ENCODE measurements at regions not wholly inside any gene's neighbourhood (a gene's known extent, or its start where the extent isn't known, plus 50 kb on each side); places are given as distances from the start of the nearest gene placed in this dataset.

DNA sequence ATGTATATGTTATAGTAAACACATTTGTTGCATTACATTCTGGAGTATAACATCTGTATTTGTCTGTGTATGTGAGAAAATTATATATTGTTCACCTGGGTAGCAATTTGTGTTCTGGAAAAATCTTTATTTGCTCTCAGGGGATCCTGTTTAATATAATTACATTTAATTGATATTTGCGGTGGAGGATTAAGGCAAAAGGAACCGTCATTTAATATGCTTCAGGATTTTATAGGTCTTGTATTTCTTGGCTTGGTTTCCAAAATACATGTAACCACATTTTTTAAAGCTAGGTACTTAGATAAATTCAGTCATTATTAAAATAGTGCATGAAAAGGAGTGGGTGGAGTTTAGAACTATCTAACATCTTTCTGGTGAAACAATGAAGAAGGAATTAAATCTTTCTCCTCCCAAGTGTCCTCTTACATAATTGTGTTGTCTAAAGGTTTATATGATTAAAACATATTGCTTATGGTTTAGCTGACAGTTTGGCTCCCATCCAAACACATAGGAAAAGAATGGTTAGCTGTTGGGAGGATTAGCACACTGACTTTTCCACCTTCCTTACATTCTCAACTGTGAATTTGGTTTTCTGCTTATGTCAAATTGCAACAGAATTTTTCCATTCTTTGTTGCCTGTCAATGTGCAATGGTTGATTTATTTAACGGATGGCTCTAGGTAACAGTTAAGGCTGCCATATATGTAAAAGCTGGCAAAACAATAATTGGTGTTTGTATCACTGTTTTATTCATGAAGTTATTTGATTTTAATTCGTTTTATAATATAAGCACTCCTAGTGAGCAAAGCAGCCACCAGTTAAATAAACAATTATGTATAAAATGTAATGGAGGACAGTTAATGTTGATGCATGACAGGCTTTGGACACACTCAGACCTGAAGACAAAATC is 250.8 kb upstream of the SFRP2 start:
- TF ChIP-seq, protein P1, sequence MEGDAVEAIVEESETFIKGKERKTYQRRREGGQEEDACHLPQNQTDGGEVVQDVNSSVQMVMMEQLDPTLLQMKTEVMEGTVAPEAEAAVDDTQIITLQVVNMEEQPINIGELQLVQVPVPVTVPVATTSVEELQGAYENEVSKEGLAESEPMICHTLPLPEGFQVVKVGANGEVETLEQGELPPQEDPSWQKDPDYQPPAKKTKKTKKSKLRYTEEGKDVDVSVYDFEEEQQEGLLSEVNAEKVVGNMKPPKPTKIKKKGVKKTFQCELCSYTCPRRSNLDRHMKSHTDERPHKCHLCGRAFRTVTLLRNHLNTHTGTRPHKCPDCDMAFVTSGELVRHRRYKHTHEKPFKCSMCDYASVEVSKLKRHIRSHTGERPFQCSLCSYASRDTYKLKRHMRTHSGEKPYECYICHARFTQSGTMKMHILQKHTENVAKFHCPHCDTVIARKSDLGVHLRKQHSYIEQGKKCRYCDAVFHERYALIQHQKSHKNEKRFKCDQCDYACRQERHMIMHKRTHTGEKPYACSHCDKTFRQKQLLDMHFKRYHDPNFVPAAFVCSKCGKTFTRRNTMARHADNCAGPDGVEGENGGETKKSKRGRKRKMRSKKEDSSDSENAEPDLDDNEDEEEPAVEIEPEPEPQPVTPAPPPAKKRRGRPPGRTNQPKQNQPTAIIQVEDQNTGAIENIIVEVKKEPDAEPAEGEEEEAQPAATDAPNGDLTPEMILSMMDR (IDR thresholded peaks at IDR 0.05; ENCODE audit: low read depth, low read length) = no peak
- TF ChIP-seq POLR2A (IDR thresholded peaks at IDR 0.05; ENCODE audit: extremely low read depth, insufficient read length) = no peak

Data from NB4 (cell line).